Duodenal mucosa (tissue), 2 donors: ENCODE measurements at regions not wholly inside any gene's neighbourhood (a gene's known extent, or its start where the extent isn't known, plus 50 kb on each side); places are given as distances from the start of the nearest gene placed in this dataset.

ENCODE experiments used
- H3K27ac ChIP-seq: one replicate; pipeline ENCODE4 v1.7.0; 2013; ENCODE audit warnings: low read depth, low read length
- H3K27me3 ChIP-seq, 2 donors: one replicate each; pipeline ENCODE4 v1.7.0; 2013; ENCODE audit warnings: low read length in 2 of 2, control low read depth in 1 of 2; ENCODE audit not compliant: insufficient read depth in 2 of 2, control insufficient read depth in 1 of 2
- H3K36me3 ChIP-seq, 2 donors: one replicate each; pipeline ENCODE4 v1.7.0; 2013; ENCODE audit warnings: low read length in 2 of 2, control low read depth in 1 of 2; ENCODE audit not compliant: insufficient read depth in 2 of 2, control insufficient read depth in 1 of 2
- H3K4me1 ChIP-seq, 2 donors: one replicate each; pipeline ENCODE4 v1.7.0; 2013; ENCODE audit warnings: low read length in 2 of 2, control low read depth in 1 of 2; ENCODE audit not compliant: insufficient read depth in 2 of 2, control insufficient read depth in 1 of 2
- H3K4me3 ChIP-seq, 2 donors: one replicate each; pipeline ENCODE4 v1.7.0; 2013; ENCODE audit warnings: low read length in 2 of 2, low read depth in 1 of 2
- H3K9ac ChIP-seq, 2 donors: one replicate each; pipeline ENCODE4 v1.7.0; 2013; ENCODE audit warnings: low read length in 2 of 2, low read depth in 1 of 2
- H3K9me3 ChIP-seq, 2 donors: one replicate each; pipeline ENCODE4 v1.7.0; 2013; ENCODE audit warnings: low read length in 2 of 2, control low read depth in 1 of 2; ENCODE audit not compliant: control insufficient read depth in 1 of 2

DNA sequence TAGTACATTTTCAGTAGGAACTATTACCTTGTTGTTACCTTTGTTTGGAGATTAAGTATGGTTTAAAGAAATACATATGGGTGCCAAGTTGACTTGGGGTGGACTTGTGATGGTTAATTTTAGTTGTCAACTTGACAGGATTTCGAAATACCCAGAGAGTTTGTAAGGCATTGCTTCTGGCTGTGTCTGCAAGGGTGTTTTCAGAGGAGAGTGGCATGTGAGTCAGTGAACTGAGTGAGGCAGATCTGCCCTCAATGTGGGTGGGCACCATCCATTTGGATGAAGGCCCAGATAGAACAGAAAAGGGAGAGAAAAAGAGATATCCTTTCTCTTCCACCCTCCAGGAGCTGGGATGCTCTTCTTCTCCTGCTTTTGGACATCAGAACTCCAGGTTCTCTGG is 315.5 kb downstream of the GPATCH2 start:
- Histone ChIP-seq H3K4me1 (no peaks in the 10 kb centered on the region), H3K27me3 (no peaks in the 10 kb centered on the region)

DNA sequence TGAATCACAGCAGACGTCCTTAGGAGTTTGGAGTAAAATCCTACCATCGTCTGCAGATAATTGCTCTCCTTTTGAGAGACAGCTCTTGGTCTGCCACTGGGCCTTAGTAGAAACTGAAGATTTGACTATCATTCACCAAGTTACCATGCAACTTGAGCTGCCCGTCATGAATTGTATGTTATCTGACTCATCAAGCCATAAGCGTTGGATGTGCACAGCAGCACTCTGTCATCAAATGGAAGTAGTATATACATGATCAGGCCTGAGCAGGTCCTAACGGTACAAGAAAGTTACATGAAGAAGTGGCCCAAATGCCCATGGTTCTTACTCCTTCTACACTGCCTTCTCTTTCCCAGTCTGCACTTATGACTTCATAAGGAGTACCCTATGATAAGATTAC is 317.8 kb downstream of the GPATCH2 start:
- Histone ChIP-seq H3K9ac (no peak overlapping the region), H3K4me1 (no peaks in the 10 kb centered on the region), H3K27ac (no peak overlapping the region), H3K9me3 (no peaks in the 10 kb centered on the region), H3K36me3 (no peaks in the 10 kb centered on the region), H3K27me3 (no peaks in the 10 kb centered on the region), H3K4me3 (no peak overlapping the region)

More for the DNA sequence above, 315.5 kb downstream of the GPATCH2 start:
- no peak overlapping the region for H3K9ac ChIP-seq
- no peaks in the 10 kb centered on the region for H3K9me3 ChIP-seq
- H3K4me3 ChIP-seq = no peak overlapping the region
- H3K36me3 ChIP-seq = no peaks in the 10 kb centered on the region
- H3K27ac ChIP-seq = no peak overlapping the region

- Histone ChIP-seq H3K4me1 (no peaks in the 10 kb centered on the region), H3K27me3 (no peaks in the 10 kb centered on the region), H3K4me3 (no peak overlapping the region), H3K27ac (no peak overlapping the region), H3K36me3 (no peaks in the 10 kb centered on the region), H3K9ac (no peak overlapping the region), H3K9me3 (no peaks in the 10 kb centered on the region)
Measured at GRCh38 chr1:217311766-217312165, 319.1 kb downstream of the GPATCH2 start.

DNA sequence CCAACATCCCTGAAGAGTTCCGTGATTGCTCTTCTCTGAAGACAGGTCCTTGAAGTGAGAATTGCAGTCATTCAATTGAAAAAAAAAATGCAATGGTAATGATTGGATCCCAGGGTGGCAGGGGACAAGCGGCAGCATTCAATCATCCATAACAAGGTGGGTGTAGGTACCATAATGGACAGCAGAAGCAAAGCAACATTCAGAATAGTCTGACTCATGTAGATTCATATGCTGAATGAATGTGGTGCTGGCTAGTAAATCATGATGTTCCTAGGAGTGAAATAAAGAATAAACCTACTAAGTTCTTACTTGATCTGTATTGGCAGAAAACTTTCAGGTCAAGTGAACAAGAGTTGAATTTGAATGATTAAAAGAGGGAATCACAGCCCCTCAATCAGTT is 319.6 kb downstream of the GPATCH2 start:
- H3K4me1 ChIP-seq = no peaks in the 10 kb centered on the region
- H3K36me3 ChIP-seq = no peaks in the 10 kb centered on the region
- H3K9me3 ChIP-seq = no peaks in the 10 kb centered on the region
- H3K9ac ChIP-seq = no peak overlapping the region
- no peak overlapping the region for H3K4me3 ChIP-seq
- H3K27me3 ChIP-seq = no peaks in the 10 kb centered on the region
- H3K27ac ChIP-seq = no peak overlapping the region

GRCh38 chr1:217281332-217281731 is 349.6 kb downstream of the GPATCH2 start:
- Histone ChIP-seq H3K9ac (no peak overlapping the region), H3K27me3 (no peaks in the 10 kb centered on the region), H3K4me3 (no peak overlapping the region), H3K4me1 (no peaks in the 10 kb centered on the region), H3K27ac (no peak overlapping the region), H3K36me3 (no peaks in the 10 kb centered on the region), H3K9me3 (no peaks in the 10 kb centered on the region)

- H3K4me3 ChIP-seq = no peak overlapping the region
- no peaks in the 10 kb centered on the region for H3K27me3 ChIP-seq
- H3K9ac ChIP-seq = no peak overlapping the region
- no peaks in the 10 kb centered on the region for H3K4me1 ChIP-seq
- no peaks in the 10 kb centered on the region for H3K9me3 ChIP-seq
- no peak overlapping the region for H3K27ac ChIP-seq
- H3K36me3 ChIP-seq = no peaks in the 10 kb centered on the region
Measured at GRCh38 chr1:217275655-217276398, 355.1 kb downstream of the GPATCH2 start.

DNA sequence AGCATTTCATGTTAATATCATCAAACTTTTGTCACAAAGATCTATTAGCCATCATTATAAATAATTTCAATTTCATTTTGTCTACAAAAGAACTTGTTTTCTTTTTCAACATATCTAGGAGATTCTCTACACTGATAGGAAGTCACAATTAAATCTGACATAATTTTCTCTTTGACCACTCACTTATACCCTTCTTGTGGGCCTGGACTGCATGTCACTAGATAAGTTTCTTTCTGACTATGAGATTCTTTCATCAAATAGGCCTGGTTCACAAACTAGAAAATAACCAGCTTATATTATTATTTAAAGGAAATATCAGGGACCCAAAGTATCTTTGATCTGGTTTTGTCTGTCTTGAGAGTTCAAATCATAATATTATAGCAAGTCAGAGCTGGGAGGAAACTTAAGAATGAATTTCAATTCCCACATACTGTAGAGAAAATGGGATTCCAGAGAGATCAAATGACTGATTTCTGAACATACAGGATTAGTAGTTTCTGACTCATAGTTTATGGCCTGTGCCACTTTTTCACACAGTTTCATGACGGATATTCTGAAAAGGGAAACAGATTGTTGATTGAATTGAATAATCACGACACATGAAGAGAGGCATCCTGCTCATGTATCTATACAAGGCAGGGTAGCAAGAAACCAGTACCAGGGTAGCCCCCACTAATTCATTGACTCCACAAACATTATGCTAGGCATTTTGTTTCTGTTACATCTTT is 355.8 kb downstream of the GPATCH2 start:
- no peaks in the 10 kb centered on the region for H3K36me3 ChIP-seq
- no peaks in the 10 kb centered on the region for H3K4me1 ChIP-seq
- H3K4me3 ChIP-seq = no peak overlapping the region
- H3K27me3 ChIP-seq = no peaks in the 10 kb centered on the region
- no peak overlapping the region for H3K9ac ChIP-seq
- no peak overlapping the region for H3K27ac ChIP-seq
- no peaks in the 10 kb centered on the region for H3K9me3 ChIP-seq

DNA sequence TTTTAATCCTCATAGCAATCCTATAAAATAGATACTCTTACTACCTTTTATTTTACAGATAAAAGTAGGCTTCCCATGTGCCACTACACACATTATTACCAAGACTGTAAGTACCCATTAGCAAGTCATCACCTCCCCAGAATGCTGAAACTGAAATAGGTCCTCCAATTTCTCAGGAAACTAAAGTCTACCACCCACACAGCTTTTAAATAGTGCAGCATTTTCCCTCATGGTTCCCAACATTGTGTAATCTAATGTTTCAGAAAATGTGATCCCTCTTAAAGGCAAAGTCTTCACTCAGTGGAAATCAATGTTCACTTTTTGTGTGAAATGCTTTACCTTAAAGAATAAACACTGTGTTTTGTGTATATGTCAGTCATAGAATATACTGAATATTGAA is 356.5 kb downstream of the GPATCH2 start:
- no peaks in the 10 kb centered on the region for H3K4me1 ChIP-seq

DNA sequence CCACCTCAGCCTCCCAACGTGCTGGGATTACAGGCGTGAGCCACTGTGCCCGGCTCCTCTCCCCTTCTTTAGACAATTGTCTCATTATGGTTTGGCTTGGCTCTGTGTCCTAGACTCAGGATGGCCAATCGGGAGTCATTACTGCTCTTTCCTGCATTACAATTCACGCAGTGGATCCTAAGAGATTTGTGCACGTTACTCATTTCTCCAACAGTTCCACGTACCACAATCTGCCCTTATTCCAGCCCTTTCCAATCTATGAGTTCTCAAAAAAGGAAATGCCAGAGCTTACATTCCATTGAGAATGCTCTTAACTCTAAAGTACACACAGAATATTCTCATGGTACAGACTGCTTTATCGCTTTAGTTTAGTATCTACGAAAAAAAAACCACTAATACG is 357.0 kb downstream of the GPATCH2 start:
- H3K36me3 ChIP-seq = no peaks in the 10 kb centered on the region
- no peaks in the 10 kb centered on the region for H3K27me3 ChIP-seq
- H3K27ac ChIP-seq = no peak overlapping the region
- no peaks in the 10 kb centered on the region for H3K4me1 ChIP-seq
- H3K9ac ChIP-seq = no peak overlapping the region
- H3K9me3 ChIP-seq = no peaks in the 10 kb centered on the region
- no peak overlapping the region for H3K4me3 ChIP-seq

More for the DNA sequence above, 356.5 kb downstream of the GPATCH2 start:
- no peak overlapping the region for H3K4me3 ChIP-seq
- H3K27ac ChIP-seq = no peak overlapping the region
- H3K27me3 ChIP-seq = no peaks in the 10 kb centered on the region
- no peaks in the 10 kb centered on the region for H3K36me3 ChIP-seq
- H3K9ac ChIP-seq = no peak overlapping the region
- H3K9me3 ChIP-seq = no peaks in the 10 kb centered on the region

DNA sequence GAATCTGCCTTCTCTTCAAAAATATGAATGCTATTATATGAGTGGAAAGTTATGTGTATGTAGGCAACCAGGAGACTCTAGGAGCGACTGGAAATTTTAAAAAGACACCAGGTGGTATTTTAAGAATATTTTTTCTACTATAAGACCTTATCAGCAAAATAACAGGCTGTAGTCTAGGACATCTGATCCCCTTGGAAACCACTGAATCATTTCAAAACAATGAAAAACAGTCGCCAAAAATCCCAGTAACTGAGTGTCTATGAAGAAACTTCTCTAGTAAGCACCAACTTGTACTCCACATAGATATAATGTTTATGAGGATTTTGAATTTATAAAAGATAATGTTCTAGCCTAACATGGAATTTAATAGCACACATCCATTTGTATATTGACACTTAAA is 358.5 kb downstream of the GPATCH2 start:
- H3K36me3 ChIP-seq = no peaks in the 10 kb centered on the region
- no peaks in the 10 kb centered on the region for H3K4me1 ChIP-seq
- H3K9ac ChIP-seq = no peak overlapping the region
- no peaks in the 10 kb centered on the region for H3K9me3 ChIP-seq
- H3K27ac ChIP-seq = no peak overlapping the region
- H3K4me3 ChIP-seq = no peak overlapping the region
- no peaks in the 10 kb centered on the region for H3K27me3 ChIP-seq
